ENCODE measurements at regions not wholly inside any gene's neighbourhood (a gene's known extent, or its start where the extent isn't known, plus 50 kb on each side); places are given as distances from the start of the nearest gene placed in this dataset.

- no peaks in the 10 kb centered on the region for H3K27me3 ChIP-seq (ENCODE audit: control insufficient read depth, insufficient read depth, low read length, poor library complexity, severe bottlenecking)
- no peaks in the 10 kb centered on the region for H3K27me3 Mint-ChIP-seq (ENCODE audit: insufficient read depth)
- H3K36me3 Mint-ChIP-seq (ENCODE audit: low read depth), result no peaks in the 10 kb centered on the region
Observed at GRCh38 chr16:65446427-65446826, 324.6 kb upstream of the CDH11 start.

GRCh38 chr16:65445313-65446260, 323.7 kb upstream of the CDH11 start:
- 90% methylated on average over 1 of the region's 1 CpG; no CpG with 5 or more reads in 1 of the 2 experiments for WGBS, 2 experiments (ENCODE audit: insufficient coverage in 1 of 2, insufficient read length in 1 of 2)
- Histone ChIP-seq H3K9me3 (ENCODE audit: control insufficient read depth, low read length) (peaks cover 4% of the 10 kb centered on the region), H3K27me3 (ENCODE audit: control insufficient read depth, insufficient read depth, low read length, poor library complexity, severe bottlenecking) (no peaks in the 10 kb centered on the region), H3K4me1 (ENCODE audit: control insufficient read depth, insufficient read depth, low read length) (no peaks in the 10 kb centered on the region), H3K9ac (ENCODE audit: extremely low read depth, low read length, poor library complexity, severe bottlenecking) (no peak overlapping the region), H3K36me3 (ENCODE audit: control insufficient read depth, insufficient read depth, low read length) (no peaks in the 10 kb centered on the region), H3K27ac (ENCODE audit: low read depth, low read length) (no peak overlapping the region), H3K4me3 (ENCODE audit: low read length) (no peak overlapping the region)
- Mint-ChIP-seq H3K36me3 (ENCODE audit: low read depth) (no peaks in the 10 kb centered on the region), H3K27ac (no peak overlapping the region), H3K9me3 (peaks cover 8% of the 10 kb centered on the region), H3K4me3 (no peak overlapping the region), H3K27me3 (ENCODE audit: insufficient read depth) (no peaks in the 10 kb centered on the region), H3K4me1 (no peaks in the 10 kb centered on the region)
- no peak for DNase-seq
- no peak for TF ChIP-seq CTCF (conservative IDR thresholded peaks at IDR 0.05)

More at GRCh38 chr16:65446427-65446826, 324.6 kb upstream of the CDH11 start:
- no peak for DNase-seq
- Mint-ChIP-seq H3K4me1 (no peaks in the 10 kb centered on the region), H3K9me3 (peaks cover 8% of the 10 kb centered on the region), H3K4me3 (no peak overlapping the region), H3K27ac (no peak overlapping the region)
- H3K36me3 ChIP-seq (ENCODE audit: control insufficient read depth, insufficient read depth, low read length), result no peaks in the 10 kb centered on the region
- 67 to 86% methylated on average over 1 to 2 of the region's 2 CpGs for WGBS, 2 experiments (ENCODE audit: insufficient coverage in 1 of 2, insufficient read length in 1 of 2)
- no peak for TF ChIP-seq CTCF (conservative IDR thresholded peaks at IDR 0.05)
- H3K4me1 ChIP-seq (ENCODE audit: control insufficient read depth, insufficient read depth, low read length), result no peaks in the 10 kb centered on the region
- no peak overlapping the region for H3K27ac ChIP-seq (ENCODE audit: low read depth, low read length)
- H3K9me3 ChIP-seq (ENCODE audit: control insufficient read depth, low read length), result peaks cover 4% of the 10 kb centered on the region
- H3K4me3 ChIP-seq (ENCODE audit: low read length), result no peak overlapping the region
- H3K9ac ChIP-seq (ENCODE audit: extremely low read depth, low read length, poor library complexity, severe bottlenecking), result no peak overlapping the region

DNA sequence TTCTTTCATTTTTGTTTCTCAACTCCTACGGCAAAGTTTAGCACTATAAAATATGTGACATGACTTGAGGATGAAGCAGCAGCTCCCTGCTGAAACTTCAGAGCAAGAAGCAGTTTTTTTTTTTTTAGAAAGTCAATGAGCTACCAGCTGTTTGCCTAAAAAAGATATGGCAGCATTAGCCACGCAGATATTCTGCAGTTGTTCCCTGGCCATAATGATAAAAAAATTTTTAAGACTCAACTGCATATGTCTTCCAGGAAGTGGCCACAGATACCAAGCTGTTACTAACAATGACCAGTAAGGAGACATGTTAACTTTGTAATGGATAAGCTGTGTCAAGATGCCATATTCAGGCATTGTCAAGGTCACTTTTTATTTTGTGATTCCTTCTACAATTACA, 319.6 kb upstream of the CDH11 start:
- no peaks in the 10 kb centered on the region for H3K4me1 Mint-ChIP-seq
- H3K27ac Mint-ChIP-seq, result no peak overlapping the region
- H3K27me3 Mint-ChIP-seq (ENCODE audit: insufficient read depth), result peaks cover under 1% of the 10 kb centered on the region
- 87 to 91% methylated on average over 2 of the region's 2 CpGs for WGBS, 2 experiments (ENCODE audit: insufficient coverage in 1 of 2, insufficient read length in 1 of 2)
- no peaks in the 10 kb centered on the region for H3K36me3 Mint-ChIP-seq (ENCODE audit: low read depth)
- no peak overlapping the region for H3K27ac ChIP-seq (ENCODE audit: low read depth, low read length)
- H3K9ac ChIP-seq (ENCODE audit: extremely low read depth, low read length, poor library complexity, severe bottlenecking), result no peak overlapping the region
- no peaks in the 10 kb centered on the region for H3K9me3 Mint-ChIP-seq
- DNase-seq, result no peak
- H3K4me3 Mint-ChIP-seq, result no peak overlapping the region
- no peaks in the 10 kb centered on the region for H3K4me1 ChIP-seq (ENCODE audit: control insufficient read depth, insufficient read depth, low read length)
- no peaks in the 10 kb centered on the region for H3K9me3 ChIP-seq (ENCODE audit: control insufficient read depth, low read length)
- no peak for TF ChIP-seq CTCF (conservative IDR thresholded peaks at IDR 0.05)
- H3K27me3 ChIP-seq (ENCODE audit: control insufficient read depth, insufficient read depth, low read length, poor library complexity, severe bottlenecking), result no peaks in the 10 kb centered on the region
- H3K36me3 ChIP-seq (ENCODE audit: control insufficient read depth, insufficient read depth, low read length), result no peaks in the 10 kb centered on the region
- no peak overlapping the region for H3K4me3 ChIP-seq (ENCODE audit: low read length)

Measured in endodermal cell (in vitro differentiated cells).